Activated B cell treated with CpG ODN at 0.5 μM for 24 hours (primary cell): ENCODE measurements at regions not wholly inside any gene's neighbourhood (a gene's known extent, or its start where the extent isn't known, plus 50 kb on each side); places are given as distances from the start of the nearest gene placed in this dataset.

ENCODE experiments used
- ATAC-seq: fragments of 200-7000 bp; cut with Tn5 transposase; one replicate; pipeline ENCODE4 v1.10.0; 2021; ENCODE audit warnings: low read depth, mild to moderate bottlenecking, moderate library complexity
- CTCF ChIA-PET: fragments of 350-600 bp; sonication (Branson Sonifier 250); formaldehyde crosslinking; loops from one replicate; lab custom pipeline; 2021; ENCODE audit warnings: antibody characterized with exemption; lab: Charles Lee
- POLR2A ChIA-PET: fragments of 350-600 bp; sonication (Branson Sonifier 250); formaldehyde crosslinking; loops from one replicate; lab custom pipeline; 2021; ENCODE audit warnings: antibody characterized with exemption; lab: Charles Lee
- DNase-seq: peaks from one replicate; pipeline ENCODE4 v3.0.0; 2022
- H3K27ac Mint-ChIP-seq: one replicate; pipeline ENCODE4 v1.8.0; 2020; ENCODE audit warnings: mixed read lengths
- H3K27me3 Mint-ChIP-seq: one replicate; pipeline ENCODE4 v1.8.0; 2021; ENCODE audit warnings: mixed read lengths
- H3K36me3 Mint-ChIP-seq: one replicate; pipeline ENCODE4 v1.8.0; 2021; ENCODE audit warnings: low read depth, mixed read lengths
- H3K4me1 Mint-ChIP-seq: one replicate; pipeline ENCODE4 v1.8.0; 2021; ENCODE audit warnings: mixed read lengths
- H3K4me3 Mint-ChIP-seq: one replicate; pipeline ENCODE4 v1.8.0; 2020; ENCODE audit warnings: mild to moderate bottlenecking, mixed read lengths
- H3K9me3 Mint-ChIP-seq: one replicate; pipeline ENCODE4 v1.8.0; 2020; ENCODE audit warnings: mixed read lengths
- intact Hi-C: fragments of 100-400 bp; cut with micrococcal nuclease; formaldehyde crosslinking; loops from one replicate; pipeline ENCODE4 v1.15.1; 2024
- TF ChIP-seq, protein P1 (sequence below): fragments of 200-600 bp; IDR thresholded peaks from one replicate; pipeline ENCODE4 v1.8.0; 2022; ENCODE audit warnings: antibody characterized with exemption, mild to moderate bottlenecking

DNA sequence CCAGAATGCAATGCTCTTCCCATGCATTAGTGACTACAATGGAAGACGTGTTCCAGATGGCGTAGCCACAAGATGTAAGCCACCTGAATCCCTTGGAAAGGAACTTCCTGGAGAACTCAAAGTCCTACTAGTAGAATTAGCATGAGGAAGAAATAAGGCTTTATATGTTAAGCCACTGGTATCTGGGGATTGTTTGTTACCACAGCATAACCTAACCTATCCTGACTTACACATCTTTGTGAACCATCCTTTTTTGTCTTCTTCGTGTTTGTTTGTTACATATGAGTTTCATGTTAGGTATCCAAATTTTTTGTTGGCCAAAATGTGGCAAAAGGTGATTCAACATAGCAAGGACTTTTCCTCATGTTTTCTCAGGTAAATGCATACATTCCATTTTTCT lies 188.9 kb downstream of the C1D start:
- TF ChIP-seq, protein P1, sequence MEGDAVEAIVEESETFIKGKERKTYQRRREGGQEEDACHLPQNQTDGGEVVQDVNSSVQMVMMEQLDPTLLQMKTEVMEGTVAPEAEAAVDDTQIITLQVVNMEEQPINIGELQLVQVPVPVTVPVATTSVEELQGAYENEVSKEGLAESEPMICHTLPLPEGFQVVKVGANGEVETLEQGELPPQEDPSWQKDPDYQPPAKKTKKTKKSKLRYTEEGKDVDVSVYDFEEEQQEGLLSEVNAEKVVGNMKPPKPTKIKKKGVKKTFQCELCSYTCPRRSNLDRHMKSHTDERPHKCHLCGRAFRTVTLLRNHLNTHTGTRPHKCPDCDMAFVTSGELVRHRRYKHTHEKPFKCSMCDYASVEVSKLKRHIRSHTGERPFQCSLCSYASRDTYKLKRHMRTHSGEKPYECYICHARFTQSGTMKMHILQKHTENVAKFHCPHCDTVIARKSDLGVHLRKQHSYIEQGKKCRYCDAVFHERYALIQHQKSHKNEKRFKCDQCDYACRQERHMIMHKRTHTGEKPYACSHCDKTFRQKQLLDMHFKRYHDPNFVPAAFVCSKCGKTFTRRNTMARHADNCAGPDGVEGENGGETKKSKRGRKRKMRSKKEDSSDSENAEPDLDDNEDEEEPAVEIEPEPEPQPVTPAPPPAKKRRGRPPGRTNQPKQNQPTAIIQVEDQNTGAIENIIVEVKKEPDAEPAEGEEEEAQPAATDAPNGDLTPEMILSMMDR = no peak
- H3K4me3 Mint-ChIP-seq = no peak overlapping the region
- intact Hi-C loops = no loop called here
- DNase-seq (no peak), ATAC-seq (no peak)
- H3K36me3 Mint-ChIP-seq = no peaks in the 10 kb centered on the region
- no peaks in the 10 kb centered on the region for H3K4me1 Mint-ChIP-seq
- ChIA-PET POLR2A (no interaction called here), CTCF (no interaction called here)
- H3K27me3 Mint-ChIP-seq = peaks cover 25% of the 10 kb centered on the region
- no peaks in the 10 kb centered on the region for H3K9me3 Mint-ChIP-seq
- no peak overlapping the region for H3K27ac Mint-ChIP-seq

DNA sequence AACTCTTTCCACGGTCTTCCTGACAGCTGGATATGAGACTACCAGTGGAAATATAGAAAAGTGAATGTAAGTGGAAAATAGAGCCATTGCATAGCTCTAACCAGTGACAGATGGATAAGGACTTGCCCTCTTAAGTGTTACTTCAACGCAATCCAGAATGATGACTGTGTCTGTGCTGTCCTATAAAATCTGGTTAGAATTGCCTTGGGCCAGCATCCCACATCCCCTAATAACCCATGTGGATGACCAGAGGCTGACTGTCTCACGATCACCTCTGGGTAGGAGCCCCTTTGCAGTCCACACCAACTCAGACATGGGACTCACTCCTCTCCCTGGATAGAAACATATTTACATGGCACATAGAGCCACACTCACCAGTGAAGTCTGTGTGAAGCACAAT lies 186.6 kb downstream of the C1D start:
- intact Hi-C loops = no loop called here
- ChIA-PET POLR2A (no interaction called here), CTCF (no interaction called here)
- no peak overlapping the region for H3K4me3 Mint-ChIP-seq
- TF ChIP-seq, protein P1 = no peak
- no peaks in the 10 kb centered on the region for H3K4me1 Mint-ChIP-seq
- no peak overlapping the region for H3K27ac Mint-ChIP-seq
- ATAC-seq (no peak), DNase-seq (no peak)
- H3K9me3 Mint-ChIP-seq = no peaks in the 10 kb centered on the region
- no peaks in the 10 kb centered on the region for H3K36me3 Mint-ChIP-seq
- peaks cover 13% of the 10 kb centered on the region for H3K27me3 Mint-ChIP-seq

DNA sequence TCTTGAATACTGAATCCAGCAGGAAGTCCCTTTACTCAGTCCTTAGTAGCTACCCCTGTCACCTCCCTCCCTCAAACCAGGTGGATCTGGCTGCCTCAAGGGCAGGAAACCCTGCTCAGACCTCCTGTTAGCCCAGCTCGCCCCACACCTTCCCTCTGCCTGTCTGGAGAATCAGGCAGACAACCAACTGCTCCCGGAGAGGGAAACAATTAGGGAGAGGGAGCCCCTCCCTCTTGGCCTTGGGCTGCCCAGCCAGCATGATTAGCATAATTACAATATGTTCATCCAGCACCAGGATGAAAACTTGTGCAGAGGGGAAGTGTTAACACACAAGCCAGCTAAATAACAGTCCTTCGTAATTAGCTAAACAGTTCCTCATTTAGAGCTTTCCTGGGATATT lies 185.5 kb downstream of the C1D start:
- Mint-ChIP-seq H3K4me3 (no peak overlapping the region), H3K4me1 (no peaks in the 10 kb centered on the region), H3K36me3 (no peaks in the 10 kb centered on the region), H3K9me3 (no peaks in the 10 kb centered on the region), H3K27ac (no peak overlapping the region), H3K27me3 (peaks cover 8% of the 10 kb centered on the region)
- ATAC-seq (no peak), DNase-seq (no peak)
- CTCF ChIA-PET = no interaction called here
- intact Hi-C loops = no loop called here
- TF ChIP-seq, protein P1 = no peak
- POLR2A ChIA-PET = no interaction called here

DNA sequence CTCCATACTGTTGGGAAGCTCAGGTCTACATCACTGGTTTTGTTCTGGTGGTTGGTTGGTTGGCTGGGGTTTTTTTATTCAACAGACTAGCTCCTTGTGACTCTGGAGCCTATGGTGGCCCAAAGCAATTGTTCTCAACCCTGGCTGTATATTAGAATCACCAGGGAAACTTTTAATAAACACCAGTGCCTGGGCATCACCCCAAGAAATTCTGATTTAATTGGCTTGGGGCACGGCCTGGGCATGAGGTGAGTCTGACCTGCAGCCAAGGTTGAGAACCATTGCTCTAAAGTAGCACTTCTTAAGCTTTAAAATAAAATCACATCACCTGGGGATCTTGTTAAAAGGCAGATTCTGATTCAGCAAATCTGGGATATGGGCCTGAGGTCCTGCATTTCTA lies 184.1 kb downstream of the C1D start:
- intact Hi-C loops = no loop called here
- TF ChIP-seq, protein P1 = no peak
- DNase-seq = no peak
- H3K36me3 Mint-ChIP-seq = no peaks in the 10 kb centered on the region
- no peak overlapping the region for H3K27ac Mint-ChIP-seq
- ChIA-PET CTCF (no interaction called here), POLR2A (no interaction called here)
- ATAC-seq = no peak
- no peaks in the 10 kb centered on the region for H3K9me3 Mint-ChIP-seq
- no peak overlapping the region for H3K4me3 Mint-ChIP-seq
- H3K27me3 Mint-ChIP-seq = peaks cover 8% of the 10 kb centered on the region
- no peaks in the 10 kb centered on the region for H3K4me1 Mint-ChIP-seq

DNA sequence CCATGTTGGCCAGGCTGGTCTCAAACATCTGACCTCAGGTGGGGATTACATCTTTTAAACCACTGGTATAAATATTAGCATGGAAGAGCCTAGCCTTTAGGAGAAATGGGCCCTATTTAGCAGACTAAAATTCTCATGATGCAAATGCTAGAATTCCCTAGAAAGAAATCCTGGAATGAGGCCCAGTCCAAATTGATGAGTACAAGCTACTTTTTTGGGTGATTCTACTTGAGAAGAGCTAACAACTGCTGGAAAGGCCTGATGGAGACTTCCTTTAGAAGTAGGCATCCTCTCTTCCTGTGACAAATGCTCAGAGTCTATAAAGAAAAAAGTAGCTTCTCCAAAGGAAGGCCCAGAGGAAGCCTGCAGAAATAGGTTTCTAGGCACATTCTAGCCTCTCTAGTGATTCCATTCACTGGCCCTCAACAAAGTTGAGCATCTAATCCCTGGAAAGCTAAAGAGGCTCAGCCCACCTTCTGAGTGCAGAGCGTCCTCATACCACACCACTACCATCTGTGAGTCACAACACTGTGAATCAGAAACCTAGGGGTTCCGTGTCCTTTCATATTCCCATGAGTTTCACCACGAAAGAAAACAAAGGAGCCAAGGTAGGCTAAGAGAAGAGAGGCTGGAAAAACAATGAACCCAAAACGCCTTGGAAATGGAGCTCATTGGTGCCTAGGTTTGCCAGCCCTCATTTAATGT lies 183.1 kb downstream of the C1D start:
- intact Hi-C loops = no loop called here
- DNase-seq (no peak), ATAC-seq (no peak)
- Mint-ChIP-seq H3K36me3 (no peaks in the 10 kb centered on the region), H3K27ac (no peak overlapping the region), H3K9me3 (no peaks in the 10 kb centered on the region), H3K27me3 (peaks cover 8% of the 10 kb centered on the region), H3K4me1 (no peaks in the 10 kb centered on the region), H3K4me3 (no peak overlapping the region)
- CTCF ChIA-PET = no interaction called here
- POLR2A ChIA-PET = no interaction called here
- TF ChIP-seq, protein P1 = no peak
